OCI-LY7 (cell line): ENCODE measurements at regions not wholly inside any gene's neighbourhood (a gene's known extent, or its start where the extent isn't known, plus 50 kb on each side); places are given as distances from the start of the nearest gene placed in this dataset.

Experiments used
- EZH2phosphoT487 ChIP-seq: fragments of 200-600 bp; sonication (generic); IDR thresholded peaks from 2 replicates; pipeline ENCODE4 v1.6.1; 2018; ENCODE audit warnings: low read depth, borderline replicate concordance, mild to moderate bottlenecking, mixed run types, antibody characterized with exemption, low read length, moderate library complexity, mixed read lengths
- TF ChIP-seq, protein P1 (sequence below): fragments of 200-600 bp; sonication (generic); conservative IDR thresholded peaks from 2 replicates; pipeline ENCODE4 v1.5.1; 2014; ENCODE audit warnings: mild to moderate bottlenecking, antibody characterized with exemption, low read length, moderate library complexity, mixed read lengths

DNA sequence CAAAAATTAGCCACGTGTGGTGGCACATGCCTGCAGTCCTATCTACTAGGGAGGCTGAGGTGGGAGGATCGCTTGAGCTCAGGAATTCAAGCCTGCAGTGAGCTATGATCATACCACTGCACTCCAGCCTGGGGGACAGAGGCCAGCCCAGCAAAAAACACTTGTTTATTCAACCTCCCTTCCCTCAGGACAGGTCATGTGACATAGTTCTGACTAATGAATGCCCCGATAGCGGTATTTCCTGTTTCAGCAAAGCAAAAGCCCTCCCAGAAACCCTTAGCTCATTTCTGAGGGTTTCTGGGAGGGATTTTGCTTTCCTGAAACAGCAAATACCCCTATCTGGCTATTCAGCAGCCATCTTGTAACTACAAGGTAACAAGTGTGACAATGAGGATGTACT, 157.1 kb downstream of the GATA3 start:
- TF ChIP-seq, protein P1, sequence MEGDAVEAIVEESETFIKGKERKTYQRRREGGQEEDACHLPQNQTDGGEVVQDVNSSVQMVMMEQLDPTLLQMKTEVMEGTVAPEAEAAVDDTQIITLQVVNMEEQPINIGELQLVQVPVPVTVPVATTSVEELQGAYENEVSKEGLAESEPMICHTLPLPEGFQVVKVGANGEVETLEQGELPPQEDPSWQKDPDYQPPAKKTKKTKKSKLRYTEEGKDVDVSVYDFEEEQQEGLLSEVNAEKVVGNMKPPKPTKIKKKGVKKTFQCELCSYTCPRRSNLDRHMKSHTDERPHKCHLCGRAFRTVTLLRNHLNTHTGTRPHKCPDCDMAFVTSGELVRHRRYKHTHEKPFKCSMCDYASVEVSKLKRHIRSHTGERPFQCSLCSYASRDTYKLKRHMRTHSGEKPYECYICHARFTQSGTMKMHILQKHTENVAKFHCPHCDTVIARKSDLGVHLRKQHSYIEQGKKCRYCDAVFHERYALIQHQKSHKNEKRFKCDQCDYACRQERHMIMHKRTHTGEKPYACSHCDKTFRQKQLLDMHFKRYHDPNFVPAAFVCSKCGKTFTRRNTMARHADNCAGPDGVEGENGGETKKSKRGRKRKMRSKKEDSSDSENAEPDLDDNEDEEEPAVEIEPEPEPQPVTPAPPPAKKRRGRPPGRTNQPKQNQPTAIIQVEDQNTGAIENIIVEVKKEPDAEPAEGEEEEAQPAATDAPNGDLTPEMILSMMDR: no peak
- no peak for TF ChIP-seq EZH2phosphoT487
